K562 (cell line): ENCODE measurements at regions not wholly inside any gene's neighbourhood (a gene's known extent, or its start where the extent isn't known, plus 50 kb on each side); places are given as distances from the start of the nearest gene placed in this dataset.
A peak's percentile ranks its signal among the peaks of the same experiment; 100 is the strongest.

Source experiments
- ATF6 ChIP-seq: sonication (generic); formaldehyde crosslinking; IDR thresholded peaks from 2 replicates; pipeline ENCODE4 v1.4.0; 2020; ENCODE audit warnings: mild to moderate bottlenecking, missing genetic modification reagents
- CTBP1 ChIP-seq: fragments of 450-650 bp; IDR thresholded peaks from 2 replicates; pipeline ENCODE4 v1.6.1; 2016; ENCODE audit warnings: borderline replicate concordance
- ELK3 ChIP-seq: fragments of 450-650 bp; formaldehyde crosslinking; IDR thresholded peaks from 2 replicates; pipeline ENCODE4 v1.4.0; 2020; ENCODE audit warnings: mild to moderate bottlenecking
- EP300 ChIP-seq: IDR thresholded peaks from 2 replicates; pipeline ENCODE4 v1.6.1; 2012; ENCODE audit warnings: low read length, improper control_type of control experiment
- EZH2 ChIP-seq: IDR thresholded peaks from 2 replicates; pipeline ENCODE4 v1.6.1; 2012; ENCODE audit warnings: low read depth, mild to moderate bottlenecking, inconsistent platforms, low read length, borderline replicate concordance
- HMG20B ChIP-seq: fragments of 250-450 bp; sonication (Bioruptor Pico); IDR thresholded peaks from 2 replicates; pipeline ENCODE4 v1.5.0; 2021; ENCODE audit warnings: mild to moderate bottlenecking
- HOXB6 ChIP-seq: fragments of 250-450 bp; sonication (Bioruptor Pico); IDR thresholded peaks from 2 replicates; pipeline ENCODE4 v1.5.1; 2022; ENCODE audit warnings: mild to moderate bottlenecking, borderline replicate concordance
- JUND ChIP-seq, 2 experiments: IDR thresholded peaks; 2 replicates in 1 of 2; 3 replicates in 1 of 2; pipeline ENCODE4 v1.6.1; 2011; ENCODE audit warnings: borderline replicate concordance in 2 of 2, low read depth in 2 of 2, low read length in 2 of 2, improper control_type of control experiment in 1 of 2, missing biosample characterization in 1 of 2, missing genetic modification characterization in 1 of 2, missing genetic modification reagents in 1 of 2
- KDM2B ChIP-seq: fragments of 250-450 bp; sonication (Bioruptor Pico); IDR thresholded peaks from 2 replicates; pipeline ENCODE4 v1.8.0; 2021; ENCODE audit warnings: mild to moderate bottlenecking, moderate library complexity
- KLF1 ChIP-seq: fragments of 450-650 bp; IDR thresholded peaks from 2 replicates; pipeline ENCODE4 v1.6.1; 2016; ENCODE audit warnings: missing genetic modification characterization, missing compliant biosample characterization
- KLF13 ChIP-seq: fragments of 450-650 bp; IDR thresholded peaks from 2 replicates; pipeline ENCODE4 v1.6.1; 2016; ENCODE audit warnings: missing genetic modification characterization, low read depth, mild to moderate bottlenecking, missing compliant biosample characterization, moderate library complexity, borderline replicate concordance
- MAFK ChIP-seq: IDR thresholded peaks from 2 replicates; pipeline ENCODE4 v1.6.1; 2011; ENCODE audit warnings: low read length, improper control_type of control experiment
- SMARCC2 ChIP-seq: fragments of 450-650 bp; IDR thresholded peaks from 2 replicates; pipeline ENCODE4 v1.6.1; 2017; ENCODE audit warnings: antibody characterized with exemption, moderate library complexity, mild to moderate bottlenecking, low read depth
- ZBTB34 ChIP-seq: fragments of 250-450 bp; sonication (Bioruptor Pico); IDR thresholded peaks from 2 replicates; pipeline ENCODE4 v1.8.0; 2021; ENCODE audit warnings: mild to moderate bottlenecking, moderate library complexity
- ZBTB7A ChIP-seq: IDR thresholded peaks from 2 replicates; pipeline ENCODE4 v1.6.1; 2011; ENCODE audit warnings: low read depth, mild to moderate bottlenecking, low read length, moderate library complexity, borderline replicate concordance; ENCODE audit not compliant: control insufficient read depth
- ZNF347 ChIP-seq: fragments of 450-650 bp; formaldehyde crosslinking; IDR thresholded peaks from 2 replicates; pipeline ENCODE4 v1.4.0; 2020; ENCODE audit warnings: low read depth, mild to moderate bottlenecking, moderate library complexity
- ZNF778 ChIP-seq: fragments of 450-650 bp; formaldehyde crosslinking; IDR thresholded peaks from 2 replicates; pipeline ENCODE4 v1.4.0; 2020; ENCODE audit warnings: mild to moderate bottlenecking, moderate library complexity
- TF ChIP-seq, protein P1 (sequence below): fragments of 450-650 bp; formaldehyde crosslinking; IDR thresholded peaks from 2 replicates; pipeline ENCODE4 v1.4.0; 2020; ENCODE audit warnings: mild to moderate bottlenecking, moderate library complexity
- TF ChIP-seq, protein P2 (sequence below): sonication (generic); formaldehyde crosslinking; IDR thresholded peaks from 2 replicates; pipeline ENCODE4 v1.8.0; 2022; ENCODE audit warnings: missing genetic modification reagents, mild to moderate bottlenecking, moderate library complexity, borderline replicate concordance
- TF ChIP-seq, protein P3 (sequence below): fragments of 250-450 bp; sonication (Bioruptor Pico); IDR thresholded peaks from 2 replicates; pipeline ENCODE4 v1.8.0; 2021; ENCODE audit warnings: moderate library complexity, mild to moderate bottlenecking, inconsistent platforms

- TF ChIP-seq, protein P1, sequence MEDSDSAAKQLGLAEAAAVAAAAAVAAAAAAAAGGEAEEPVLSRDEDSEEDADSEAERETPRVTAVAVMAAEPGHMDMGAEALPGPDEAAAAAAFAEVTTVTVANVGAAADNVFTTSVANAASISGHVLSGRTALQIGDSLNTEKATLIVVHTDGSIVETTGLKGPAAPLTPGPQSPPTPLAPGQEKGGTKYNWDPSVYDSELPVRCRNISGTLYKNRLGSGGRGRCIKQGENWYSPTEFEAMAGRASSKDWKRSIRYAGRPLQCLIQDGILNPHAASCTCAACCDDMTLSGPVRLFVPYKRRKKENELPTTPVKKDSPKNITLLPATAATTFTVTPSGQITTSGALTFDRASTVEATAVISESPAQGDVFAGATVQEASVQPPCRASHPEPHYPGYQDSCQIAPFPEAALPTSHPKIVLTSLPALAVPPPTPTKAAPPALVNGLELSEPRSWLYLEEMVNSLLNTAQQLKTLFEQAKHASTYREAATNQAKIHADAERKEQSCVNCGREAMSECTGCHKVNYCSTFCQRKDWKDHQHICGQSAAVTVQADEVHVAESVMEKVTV (CRISPR knock-in tag): no peak
- TF ChIP-seq KLF1 (no peak), JUND (IDR thresholded peaks at IDR 0.05; ENCODE audit: borderline replicate concordance, low read depth, low read length) (no peak), JUND (tag; IDR thresholded peaks at IDR 0.05; ENCODE audit: borderline replicate concordance, low read depth, low read length) (no peak; the same call in 2 of the 3 replicates), HMG20B (no peak), ZNF347 (CRISPR knock-in tag) (no peak), ZNF778 (CRISPR knock-in tag) (no peak), CTBP1 (peak; percentile 38; the same call in 1 of the 2 replicates), HOXB6 (no peak), ZBTB7A (no peak), MAFK (no peak), KLF13 (no peak), SMARCC2 (no peak), ATF6 (CRISPR knock-in tag) (no peak), EP300 (peak; percentile 47; the same call in 1 of the 2 replicates), ELK3 (CRISPR knock-in tag) (no peak), ZBTB34 (CRISPR knock-in tag) (no peak), EZH2 (no peak), KDM2B (no peak)
- TF ChIP-seq, protein P2, sequence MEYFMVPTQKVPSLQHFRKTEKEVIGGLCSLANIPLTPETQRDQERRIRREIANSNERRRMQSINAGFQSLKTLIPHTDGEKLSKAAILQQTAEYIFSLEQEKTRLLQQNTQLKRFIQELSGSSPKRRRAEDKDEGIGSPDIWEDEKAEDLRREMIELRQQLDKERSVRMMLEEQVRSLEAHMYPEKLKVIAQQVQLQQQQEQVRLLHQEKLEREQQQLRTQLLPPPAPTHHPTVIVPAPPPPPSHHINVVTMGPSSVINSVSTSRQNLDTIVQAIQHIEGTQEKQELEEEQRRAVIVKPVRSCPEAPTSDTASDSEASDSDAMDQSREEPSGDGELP (CRISPR knock-in tag): no peak
- TF ChIP-seq, protein P3, sequence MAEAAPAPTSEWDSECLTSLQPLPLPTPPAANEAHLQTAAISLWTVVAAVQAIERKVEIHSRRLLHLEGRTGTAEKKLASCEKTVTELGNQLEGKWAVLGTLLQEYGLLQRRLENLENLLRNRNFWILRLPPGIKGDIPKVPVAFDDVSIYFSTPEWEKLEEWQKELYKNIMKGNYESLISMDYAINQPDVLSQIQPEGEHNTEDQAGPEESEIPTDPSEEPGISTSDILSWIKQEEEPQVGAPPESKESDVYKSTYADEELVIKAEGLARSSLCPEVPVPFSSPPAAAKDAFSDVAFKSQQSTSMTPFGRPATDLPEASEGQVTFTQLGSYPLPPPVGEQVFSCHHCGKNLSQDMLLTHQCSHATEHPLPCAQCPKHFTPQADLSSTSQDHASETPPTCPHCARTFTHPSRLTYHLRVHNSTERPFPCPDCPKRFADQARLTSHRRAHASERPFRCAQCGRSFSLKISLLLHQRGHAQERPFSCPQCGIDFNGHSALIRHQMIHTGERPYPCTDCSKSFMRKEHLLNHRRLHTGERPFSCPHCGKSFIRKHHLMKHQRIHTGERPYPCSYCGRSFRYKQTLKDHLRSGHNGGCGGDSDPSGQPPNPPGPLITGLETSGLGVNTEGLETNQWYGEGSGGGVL (CRISPR knock-in tag): no peak
These were observed 72.0 kb upstream of the MTPN start (continued) for GRCh38 chr7:136049117-136049516.
